Natural killer cell (primary cell): ENCODE measurements at regions not wholly inside any gene's neighbourhood (a gene's known extent, or its start where the extent isn't known, plus 50 kb on each side); places are given as distances from the start of the nearest gene placed in this dataset.
"Not testable (repeated sequence)": the region's sequence is repeated elsewhere in the genome, so short reads cannot be mapped to it uniquely, and the experiment has no call there.

ENCODE experiments used
- ATAC-seq, 3 donors: fragments of 150-1000 bp in 2 of 3; fragments of 200-7000 bp in 1 of 3; cut with Tn5 transposase; 1 replicate in 1 of 3; 2 replicates in 2 of 3; pipeline ENCODE4 v1.10.0; 2021; ENCODE audit warnings: mild to moderate bottlenecking in 2 of 3, moderate library complexity in 2 of 3
- DNase-seq, 2 donors: peaks; one replicate each; pipeline versions ENCODE4 v3.0.0 to v3.0.0-alpha.2; 2013 to 2021; ENCODE audit warnings: mixed read lengths in 1 of 2
- H3K27ac ChIP-seq: one replicate; pipeline ENCODE4 v1.5.1; 2013; ENCODE audit warnings: mild to moderate bottlenecking, low read length
- H3K27me3 ChIP-seq: one replicate; pipeline ENCODE4 v1.6.1; 2013; ENCODE audit warnings: low read length; ENCODE audit not compliant: control insufficient read depth, insufficient read depth
- H3K36me3 ChIP-seq: one replicate; pipeline ENCODE4 v1.6.1; 2013; ENCODE audit warnings: low read length; ENCODE audit not compliant: control insufficient read depth, insufficient read depth
- H3K4me1 ChIP-seq: one replicate; pipeline ENCODE4 v1.6.1; 2013; ENCODE audit warnings: low read length; ENCODE audit not compliant: control insufficient read depth, insufficient read depth
- H3K4me3 ChIP-seq: one replicate; pipeline ENCODE4 v1.5.1; 2013; ENCODE audit warnings: low read length
- H3K9me3 ChIP-seq: one replicate; pipeline ENCODE4 v1.6.1; 2013; ENCODE audit warnings: low read length; ENCODE audit not compliant: control insufficient read depth, insufficient read depth
- H3K27ac Mint-ChIP-seq, 2 donors: one replicate each; pipeline ENCODE4 v1.8.0; 2022; ENCODE audit warnings: mild to moderate bottlenecking in 2 of 2, mixed read lengths in 2 of 2, moderate library complexity in 1 of 2
- H3K27me3 Mint-ChIP-seq, 2 donors: one replicate each; pipeline ENCODE4 v1.8.0; 2022; ENCODE audit warnings: low read depth in 2 of 2, mixed read lengths in 2 of 2
- H3K36me3 Mint-ChIP-seq: one replicate; pipeline ENCODE4 v1.8.0; 2022; ENCODE audit warnings: mixed read lengths
- H3K4me1 Mint-ChIP-seq, 2 donors: one replicate each; pipeline ENCODE4 v1.8.0; 2022; ENCODE audit warnings: mixed read lengths in 2 of 2
- H3K4me3 Mint-ChIP-seq: one replicate; pipeline ENCODE4 v1.8.0; 2022; ENCODE audit warnings: mild to moderate bottlenecking, moderate library complexity, mixed read lengths
- H3K9me3 Mint-ChIP-seq, 2 donors: one replicate each; pipeline ENCODE4 v1.8.0; 2022; ENCODE audit warnings: mixed read lengths in 2 of 2
- WGBS: methylation state at CpG from one replicate; pipeline ENCODE4 v1.1.7; 2013; ENCODE audit warnings: missing lambda C conversion rate; ENCODE audit not compliant: insufficient coverage; 5-methylcytosine and 5-hydroxymethylcytosine counted together
- intact Hi-C: fragments of 100-400 bp; cut with micrococcal nuclease; formaldehyde crosslinking; loops from one replicate; pipeline ENCODE4 v1.14.2; 2022
- TF ChIP-seq, protein P1 (sequence below): fragments of 200-600 bp; IDR thresholded peaks from one replicate; pipeline ENCODE4 v1.8.0; 2022; ENCODE audit warnings: antibody characterized with exemption

- H3K4me3 Mint-ChIP-seq = peak overlapping the region; percentile 50
Observed at GRCh38 chr12:131628766-131629448, 82.0 kb upstream of the SFSWAP start.

GRCh38 chr12:131631230-131631629 is 79.7 kb upstream of the SFSWAP start:
- 97% methylated on average over 2 of the region's 3 CpGs for WGBS
- Mint-ChIP-seq H3K27ac (no peak overlapping the region), H3K36me3 (no peaks in the 10 kb centered on the region), H3K9me3 (peaks cover 4 to 7% of the 10 kb centered on the region in 2 donors), H3K4me1 (peaks cover 37 to 65% of the 10 kb centered on the region in 2 donors), H3K4me3 (peak overlapping the region; percentile 66), H3K27me3 (peaks cover 0 to 10% of the 10 kb centered on the region in 2 donors)
- intact Hi-C loops = no loop called here
- peaks cover 34% of the 10 kb centered on the region for H3K4me1 ChIP-seq
- no peak overlapping the region for H3K4me3 ChIP-seq
- peaks cover 19% of the 10 kb centered on the region for H3K9me3 ChIP-seq
- ATAC-seq = no peak
- H3K36me3 ChIP-seq = no peaks in the 10 kb centered on the region
- DNase-seq = no peak
- TF ChIP-seq, protein P1, sequence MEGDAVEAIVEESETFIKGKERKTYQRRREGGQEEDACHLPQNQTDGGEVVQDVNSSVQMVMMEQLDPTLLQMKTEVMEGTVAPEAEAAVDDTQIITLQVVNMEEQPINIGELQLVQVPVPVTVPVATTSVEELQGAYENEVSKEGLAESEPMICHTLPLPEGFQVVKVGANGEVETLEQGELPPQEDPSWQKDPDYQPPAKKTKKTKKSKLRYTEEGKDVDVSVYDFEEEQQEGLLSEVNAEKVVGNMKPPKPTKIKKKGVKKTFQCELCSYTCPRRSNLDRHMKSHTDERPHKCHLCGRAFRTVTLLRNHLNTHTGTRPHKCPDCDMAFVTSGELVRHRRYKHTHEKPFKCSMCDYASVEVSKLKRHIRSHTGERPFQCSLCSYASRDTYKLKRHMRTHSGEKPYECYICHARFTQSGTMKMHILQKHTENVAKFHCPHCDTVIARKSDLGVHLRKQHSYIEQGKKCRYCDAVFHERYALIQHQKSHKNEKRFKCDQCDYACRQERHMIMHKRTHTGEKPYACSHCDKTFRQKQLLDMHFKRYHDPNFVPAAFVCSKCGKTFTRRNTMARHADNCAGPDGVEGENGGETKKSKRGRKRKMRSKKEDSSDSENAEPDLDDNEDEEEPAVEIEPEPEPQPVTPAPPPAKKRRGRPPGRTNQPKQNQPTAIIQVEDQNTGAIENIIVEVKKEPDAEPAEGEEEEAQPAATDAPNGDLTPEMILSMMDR = no peak
- H3K27ac ChIP-seq = no peak overlapping the region
- no peaks in the 10 kb centered on the region for H3K27me3 ChIP-seq

More at GRCh38 chr12:131628766-131629448, 82.0 kb upstream of the SFSWAP start:
- Mint-ChIP-seq H3K36me3 (no peaks in the 10 kb centered on the region), H3K9me3 (peaks cover 3 to 4% of the 10 kb centered on the region in 2 donors), H3K4me1 (peaks cover 50 to 60% of the 10 kb centered on the region in 2 donors), H3K27me3 (no peaks in the 10 kb centered on the region), H3K27ac (peak overlapping the region in 1 of 2 donors; percentile 54)
- Histone ChIP-seq H3K27me3 (no peaks in the 10 kb centered on the region), H3K4me3 (no peak overlapping the region), H3K36me3 (no peaks in the 10 kb centered on the region), H3K4me1 (peaks cover 55% of the 10 kb centered on the region), H3K27ac (no peak overlapping the region), H3K9me3 (peaks cover 25% of the 10 kb centered on the region)
- TF ChIP-seq, protein P1 = no peak
- intact Hi-C loops = no loop called here
- 86% methylated on average over 19 of the region's 19 CpGs for WGBS
- no peak for DNase-seq
- no peak for ATAC-seq

- H3K36me3 ChIP-seq, H3K27me3 ChIP-seq, H3K4me3 ChIP-seq, intact Hi-C loops, DNase-seq, H3K36me3 Mint-ChIP-seq, H3K27ac ChIP-seq, H3K9me3 Mint-ChIP-seq: not testable (repeated sequence)
- peak; percentile 43 to 74 (median 68) for ATAC-seq
- Mint-ChIP-seq H3K27me3 (peaks cover 0 to 13% of the 10 kb centered on the region in 2 donors), H3K27ac (peak overlapping the region; percentile 37 to 50), H3K4me3 (peak overlapping the region; percentile 77), H3K4me1 (peaks cover 35 to 63% of the 10 kb centered on the region in 2 donors)
- peaks cover 14% of the 10 kb centered on the region for H3K9me3 ChIP-seq
- 64% methylated on average over 12 of the region's 23 CpGs for WGBS
- H3K4me1 ChIP-seq = peaks cover 31% of the 10 kb centered on the region
Observed at GRCh38 chr12:131631889-131632651, 78.8 kb upstream of the SFSWAP start.

DNA sequence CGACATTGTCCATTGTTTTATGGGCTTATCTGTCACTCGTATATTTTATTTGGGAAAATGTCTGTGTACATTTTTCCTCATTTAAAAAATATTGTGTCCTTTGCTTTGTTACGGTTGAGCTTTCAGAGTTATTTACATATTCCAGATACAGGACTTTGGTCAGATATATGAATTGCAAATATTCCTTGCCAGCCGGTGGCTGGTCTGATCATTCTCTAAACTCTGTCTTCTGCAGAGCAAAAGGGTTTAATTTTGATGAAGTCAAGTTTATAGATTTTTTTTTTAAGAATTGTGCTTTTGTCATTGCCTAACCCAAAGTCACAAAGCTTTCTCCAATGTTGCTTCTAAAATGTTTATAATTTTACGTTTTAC is 78.3 kb upstream of the SFSWAP start:
- H3K36me3 ChIP-seq, ATAC-seq, H3K4me3 ChIP-seq, H3K9me3 Mint-ChIP-seq, H3K27me3 ChIP-seq, intact Hi-C loops, H3K27ac ChIP-seq, DNase-seq, H3K36me3 Mint-ChIP-seq, H3K9me3 ChIP-seq: not testable (repeated sequence)
- H3K4me1 ChIP-seq = peaks cover 28% of the 10 kb centered on the region
- WGBS = 82% methylated on average over 3 of the region's 5 CpGs
- Mint-ChIP-seq H3K27ac (peak overlapping the region in 1 of 2 donors; percentile 50), H3K4me3 (peak overlapping the region; percentile 77), H3K27me3 (peaks cover 0 to 13% of the 10 kb centered on the region in 2 donors), H3K4me1 (peaks cover 35 to 61% of the 10 kb centered on the region in 2 donors)

- H3K27ac ChIP-seq, DNase-seq, H3K4me3 ChIP-seq, H3K9me3 ChIP-seq, H3K9me3 Mint-ChIP-seq, H3K27ac Mint-ChIP-seq, H3K27me3 ChIP-seq, H3K36me3 Mint-ChIP-seq, H3K36me3 ChIP-seq, H3K4me3 Mint-ChIP-seq, intact Hi-C loops, ATAC-seq: not testable (repeated sequence)
- Mint-ChIP-seq H3K4me1 (peaks cover 31 to 61% of the 10 kb centered on the region in 2 donors), H3K27me3 (peaks cover 0 to 18% of the 10 kb centered on the region in 2 donors)
- peaks cover 21% of the 10 kb centered on the region for H3K4me1 ChIP-seq
- 79% methylated on average over 9 of the region's 9 CpGs for WGBS
Observed at GRCh38 chr12:131633610-131634009, 77.3 kb upstream of the SFSWAP start.
